Sciatic nerve (tissue), 2 donors: ENCODE measurements at regions not wholly inside any gene's neighbourhood (a gene's known extent, or its start where the extent isn't known, plus 50 kb on each side); places are given as distances from the start of the nearest gene placed in this dataset.

ENCODE experiments used
- ATAC-seq: fragments of 200-7000 bp; cut with Tn5 transposase; one replicate; pipeline ENCODE4 v1.9.1; 2020; ENCODE audit warnings: mild to moderate bottlenecking, moderate library complexity
- DNase-seq: peaks from one replicate; pipeline ENCODE4 v3.0.0-alpha.2; 2020; ENCODE audit warnings: low spot score
- intact Hi-C: fragments of 100-400 bp; cut with DNase I; formaldehyde crosslinking; loops from one replicate; pipeline ENCODE4 v1.14.2; 2022
- donor health status: DM: no; HTN: no; CAD: no.
- donor health status: DM: no; HTN: no; CAD: no.

DNA sequence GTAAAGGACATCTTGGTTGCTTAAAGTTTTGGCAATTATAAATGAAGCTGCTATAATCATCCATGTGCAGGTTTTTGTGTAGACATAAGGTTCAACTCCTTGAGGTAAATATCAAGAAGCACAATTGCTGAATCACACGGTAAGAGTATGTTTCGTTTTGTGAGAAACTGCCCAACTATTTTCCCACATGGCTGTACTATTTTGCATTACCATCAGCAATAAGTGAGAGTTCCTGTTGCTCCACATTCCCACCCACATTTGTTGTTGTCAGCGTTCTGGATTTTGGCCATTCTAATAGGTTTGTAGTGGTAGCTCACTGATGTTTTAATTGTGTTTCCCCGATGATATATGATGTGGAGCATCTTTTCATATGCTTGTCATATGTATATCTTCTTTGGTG, 118.5 kb upstream of the KCNMB2 start:
- DNase-seq (no peak), ATAC-seq (no peak)
- intact Hi-C loops = no loop called here

DNA sequence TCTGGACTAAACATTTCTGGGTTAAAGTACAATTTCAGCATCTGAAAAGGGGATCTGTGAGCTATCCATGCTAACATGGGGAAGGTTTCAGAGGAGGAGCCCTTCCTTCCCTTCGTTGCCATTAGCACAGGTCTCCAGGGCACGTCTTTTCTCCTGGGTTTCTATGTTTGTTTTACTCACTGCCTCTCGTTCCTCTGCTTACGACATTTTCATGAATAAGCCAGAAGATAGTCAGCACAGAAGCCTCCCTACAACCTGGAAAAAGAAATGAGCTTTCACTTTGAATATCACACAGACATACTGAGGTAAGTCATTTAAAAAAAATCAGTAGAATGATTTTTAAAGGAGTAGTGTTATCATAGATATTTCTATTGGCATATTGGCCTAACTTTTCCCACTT, 117.2 kb upstream of the KCNMB2 start:
- ATAC-seq = no peak
- intact Hi-C loops = no loop called here
- DNase-seq = no peak

GRCh38 chr3:178420033-178420432, 116.2 kb upstream of the KCNMB2 start:
- DNase-seq = no peak
- intact Hi-C loops = no loop called here
- no peak for ATAC-seq

GRCh38 chr3:178421069-178421468, 115.2 kb upstream of the KCNMB2 start:
- intact Hi-C loops = no loop called here
- ATAC-seq (no peak), DNase-seq (no peak)

GRCh38 chr3:178422406-178422805, 113.8 kb upstream of the KCNMB2 start:
- ATAC-seq (no peak), DNase-seq (no peak)
- intact Hi-C loops = no loop called here

- intact Hi-C loops = no loop called here
- DNase-seq = no peak
- no peak for ATAC-seq
Measured at GRCh38 chr3:178428037-178428436, 108.2 kb upstream of the KCNMB2 start.

DNA sequence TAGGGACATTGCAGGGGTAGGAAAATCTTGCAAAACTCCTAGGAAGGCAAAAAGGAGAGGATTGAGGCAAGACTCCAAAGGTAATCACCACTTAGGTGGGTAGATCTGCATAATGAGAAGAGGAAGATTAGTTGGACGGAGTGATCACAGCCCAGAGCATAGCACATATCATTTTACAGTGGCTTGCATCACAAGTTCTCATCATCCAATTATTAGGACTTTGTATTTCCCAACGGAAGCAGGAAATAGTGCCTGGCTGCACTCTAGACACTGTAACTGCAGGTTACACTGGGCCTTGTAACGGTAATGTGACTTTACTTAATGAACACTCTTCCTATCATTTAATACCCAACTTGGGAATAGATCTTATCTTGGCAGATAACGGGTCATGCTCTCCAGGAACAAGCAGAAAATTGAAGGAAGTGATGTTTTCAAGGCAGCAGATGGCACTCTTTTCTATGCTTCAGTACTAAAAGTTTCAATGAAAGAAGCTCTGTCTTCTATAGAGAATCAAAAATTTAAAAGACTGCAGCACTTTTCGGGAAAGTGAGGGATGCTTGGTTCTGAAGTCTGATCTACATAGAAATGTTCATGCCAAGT, 101.9 kb upstream of the KCNMB2 start:
- ATAC-seq = peak; percentile 60
- intact Hi-C loops = no loop called here
- no peak for DNase-seq

DNA sequence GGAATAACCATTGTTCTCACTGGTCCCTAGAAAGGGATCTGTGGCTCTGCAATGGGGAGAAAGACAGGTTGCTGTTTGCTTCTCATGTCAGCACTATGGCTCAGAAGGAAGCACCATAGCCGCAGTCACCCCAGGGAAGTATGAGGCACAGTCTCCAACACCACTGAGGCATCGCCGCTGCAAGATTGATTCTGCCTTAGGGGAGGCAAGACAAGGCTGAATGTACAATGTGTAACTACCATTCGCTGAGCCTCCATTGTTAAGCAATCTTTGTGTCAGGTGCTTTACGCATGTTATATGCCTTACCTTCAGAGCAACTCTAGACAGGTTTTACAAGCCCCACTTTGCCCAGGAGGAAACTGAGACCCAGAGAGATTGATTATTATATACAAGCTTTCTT, 100.7 kb upstream of the KCNMB2 start:
- intact Hi-C loops = no loop called here
- no peak for DNase-seq
- no peak for ATAC-seq

DNA sequence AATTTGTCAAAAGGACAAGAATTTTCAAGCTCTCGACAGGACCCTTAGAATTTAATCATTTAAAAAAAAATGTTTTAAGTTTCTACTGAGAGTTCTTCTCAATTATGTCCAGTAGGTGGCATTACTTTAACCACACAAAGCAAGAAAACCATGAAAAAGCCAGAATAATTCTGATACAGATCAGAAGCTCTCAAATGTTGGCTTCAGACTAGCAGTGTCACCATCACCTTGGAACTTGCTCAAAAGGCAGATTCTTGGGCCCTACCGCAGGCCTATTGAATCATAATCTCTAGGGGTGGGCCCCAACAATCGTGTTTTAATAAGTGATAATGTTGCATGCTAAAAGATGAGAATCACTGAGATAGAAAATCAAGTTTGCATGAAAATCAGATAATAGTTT, 99.5 kb upstream of the KCNMB2 start:
- DNase-seq = no peak
- ATAC-seq = peak; percentile 57
- intact Hi-C loops = no loop called here

- intact Hi-C loops = no loop called here
- ATAC-seq = no peak
Measured at GRCh38 chr3:178437236-178437635, 99.0 kb upstream of the KCNMB2 start.

GRCh38 chr3:178439504-178439903, 96.7 kb upstream of the KCNMB2 start:
- ATAC-seq (no peak), DNase-seq (no peak)
- intact Hi-C loops = no loop called here

More at GRCh38 chr3:178437236-178437635, 99.0 kb upstream of the KCNMB2 start:
- DNase-seq = no peak

GRCh38 chr3:178440043-178440442, 96.2 kb upstream of the KCNMB2 start:
- ATAC-seq (no peak), DNase-seq (no peak)
- intact Hi-C loops = no loop called here

DNA sequence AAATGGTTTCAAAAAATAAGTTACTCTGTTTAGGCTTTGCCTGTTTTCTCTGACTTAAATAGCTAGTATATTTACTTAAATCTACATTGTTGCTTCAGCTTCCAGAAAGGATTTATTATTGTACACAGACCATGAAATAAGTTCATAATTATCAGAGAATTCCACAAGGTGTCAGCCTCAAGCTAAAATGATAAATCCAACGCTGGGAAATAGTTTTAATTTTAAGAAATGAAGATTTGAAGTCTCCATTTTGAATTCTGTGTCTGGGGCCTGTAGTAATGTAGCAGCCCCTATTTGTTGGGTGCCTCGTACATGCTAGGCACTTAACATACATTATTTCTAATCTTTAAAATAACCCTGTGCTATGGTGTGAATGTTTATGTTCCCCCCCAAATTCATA, 92.6 kb upstream of the KCNMB2 start:
- ATAC-seq (no peak), DNase-seq (no peak)
- intact Hi-C loops = no loop called here

DNA sequence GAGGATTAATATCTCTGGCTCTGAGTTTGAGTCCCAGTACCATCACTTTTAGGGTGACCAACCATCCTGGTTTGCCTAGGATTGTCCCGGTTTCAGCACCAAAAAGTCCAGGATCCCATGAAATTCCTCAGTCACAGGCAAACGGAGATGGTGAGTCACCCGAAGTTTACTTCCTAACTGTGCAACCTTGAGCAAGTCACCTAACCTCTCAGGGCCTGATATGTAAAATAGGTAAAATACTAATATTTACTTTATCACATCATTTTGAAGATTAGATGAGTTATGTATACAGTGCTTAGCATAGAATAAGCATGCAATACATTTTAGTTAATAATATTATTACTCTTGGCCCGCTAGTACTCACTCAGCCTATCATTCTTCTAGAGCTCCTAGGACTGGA, 91.1 kb upstream of the KCNMB2 start:
- intact Hi-C loops = no loop called here
- ATAC-seq (no peak), DNase-seq (no peak)

DNA sequence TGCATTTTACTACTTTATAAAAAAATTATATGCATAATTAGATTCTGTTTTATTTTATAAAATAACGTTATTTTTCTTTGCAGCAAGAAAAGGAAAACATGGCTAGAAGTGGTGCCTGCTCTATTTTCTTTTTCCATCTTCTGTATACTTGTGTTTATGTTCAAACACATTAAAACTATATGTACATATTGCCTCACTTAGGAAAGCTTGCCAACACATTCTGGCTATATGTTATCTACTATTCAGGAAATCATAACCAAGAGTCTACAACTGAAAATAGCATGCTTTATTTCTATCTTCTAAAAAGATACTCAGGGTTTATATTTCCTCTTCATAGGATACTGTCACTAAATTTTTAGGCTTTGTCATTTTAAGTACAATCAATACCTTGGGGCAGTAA, 90.2 kb upstream of the KCNMB2 start:
- intact Hi-C loops = no loop called here
- ATAC-seq = no peak

GRCh38 chr3:178450476-178450875, 85.8 kb upstream of the KCNMB2 start:
- DNase-seq = no peak
- ATAC-seq = no peak
- intact Hi-C loops = no loop called here

More for the DNA sequence above, 90.2 kb upstream of the KCNMB2 start:
- no peak for DNase-seq

- ATAC-seq = no peak
- no peak for DNase-seq
- intact Hi-C loops = no loop called here
Measured at GRCh38 chr3:178451799-178452198, 84.4 kb upstream of the KCNMB2 start.

- ATAC-seq = peak; percentile 98
- intact Hi-C loops = no loop called here
- peak; percentile 67 for DNase-seq
Measured at GRCh38 chr3:178454726-178455125, 81.5 kb upstream of the KCNMB2 start.

DNA sequence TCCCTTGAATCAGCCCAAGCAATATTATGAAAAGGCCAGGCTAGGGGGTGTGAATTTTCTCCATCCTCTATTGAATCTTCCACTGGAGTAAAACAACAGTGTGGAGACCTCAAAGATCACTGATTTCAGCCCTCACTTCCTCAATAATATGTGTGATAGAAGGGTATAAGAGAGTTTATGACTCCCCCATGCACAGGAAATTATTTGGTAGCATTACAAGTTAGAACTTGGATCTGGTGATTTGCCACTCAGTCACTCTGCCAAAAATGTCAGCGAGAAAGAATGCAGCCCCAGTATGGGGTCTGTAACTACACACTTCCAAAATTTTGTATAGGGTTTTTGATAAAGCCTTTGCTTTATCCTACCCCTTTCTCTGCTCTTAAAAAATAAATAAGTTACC, 81.0 kb upstream of the KCNMB2 start:
- ATAC-seq (peak; percentile 8), DNase-seq (no peak)
- intact Hi-C loops = no loop called here

- no peak for DNase-seq
- no peak for ATAC-seq
- intact Hi-C loops = no loop called here
Measured at GRCh38 chr3:178455946-178456345, 80.3 kb upstream of the KCNMB2 start.

DNA sequence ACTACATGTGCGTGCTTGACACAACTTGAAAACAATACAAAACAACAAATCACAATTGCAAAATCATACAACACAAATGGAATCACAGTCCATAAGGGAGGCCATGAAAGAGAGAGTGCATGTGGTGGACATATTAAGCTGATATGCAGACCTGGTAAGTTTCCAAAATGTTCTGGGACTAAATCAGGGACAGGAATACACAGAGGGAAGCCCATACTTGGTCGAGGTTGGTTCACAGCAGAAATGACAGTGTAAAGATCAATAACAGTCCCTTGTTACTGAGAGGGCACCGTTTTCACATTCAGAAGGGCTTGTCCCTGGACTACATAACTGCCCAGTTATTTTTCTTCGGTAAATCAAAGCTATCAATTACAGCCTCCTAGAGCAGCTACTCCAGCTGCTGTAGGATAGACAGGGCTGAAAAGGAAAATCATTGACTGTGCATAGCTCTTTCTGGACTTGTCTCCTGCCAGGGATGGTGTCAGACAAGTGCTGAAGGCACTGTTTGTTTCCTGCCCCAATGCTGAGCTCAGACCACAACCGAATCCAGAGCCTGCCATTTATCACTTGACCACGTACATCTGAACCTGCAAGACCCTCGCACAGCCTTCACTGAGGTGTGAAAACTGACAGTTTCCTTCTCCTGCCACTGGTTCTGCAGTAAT, 79.5 kb upstream of the KCNMB2 start:
- intact Hi-C loops = no loop called here
- ATAC-seq = no peak

More for the DNA sequence above, 79.5 kb upstream of the KCNMB2 start:
- no peak for DNase-seq
